ENCODE measurements at regions not wholly inside any gene's neighbourhood (a gene's known extent, or its start where the extent isn't known, plus 50 kb on each side); places are given as distances from the start of the nearest gene placed in this dataset.
A peak's percentile ranks its signal among the peaks of the same experiment; 100 is the strongest.

DNA sequence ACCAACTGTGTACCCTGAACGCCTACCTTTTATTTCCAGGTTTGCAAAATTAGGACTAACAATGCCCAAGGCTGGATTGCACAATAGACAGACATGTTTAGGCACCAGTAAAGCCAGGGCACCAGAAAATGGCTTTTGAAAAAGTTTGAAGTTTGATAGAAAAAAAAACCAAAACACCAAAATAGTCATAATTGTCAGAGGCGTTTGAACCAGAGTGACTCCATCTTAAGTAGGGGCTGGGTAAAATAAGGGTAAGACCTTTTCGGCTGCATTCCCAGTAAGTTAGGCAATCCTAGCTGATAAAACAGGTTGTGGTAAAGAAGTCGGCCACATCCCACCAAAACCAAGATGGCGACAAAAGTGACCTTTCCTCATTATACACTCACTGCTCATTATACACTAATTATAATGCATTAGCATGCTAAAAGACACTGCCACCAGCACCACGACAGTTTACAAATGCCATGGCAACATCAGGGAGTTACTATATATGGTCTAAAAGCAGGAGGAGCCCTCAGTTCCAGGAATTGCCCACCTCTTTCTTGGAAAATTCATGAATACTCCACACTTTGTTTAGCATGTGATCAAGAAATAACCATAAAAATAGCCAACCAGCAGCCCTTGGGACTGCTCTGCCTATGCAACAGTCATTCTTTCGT lies 71.2 kb upstream of the EPCAM start (continued):
- TF ChIP-seq SRSF1 (IDR thresholded peaks at IDR 0.05; ENCODE audit: low read depth, low read length) = no peak
- TF ChIP-seq RFX1 (IDR thresholded peaks at IDR 0.05) = peak; percentile 93
- TF ChIP-seq, protein P1, sequence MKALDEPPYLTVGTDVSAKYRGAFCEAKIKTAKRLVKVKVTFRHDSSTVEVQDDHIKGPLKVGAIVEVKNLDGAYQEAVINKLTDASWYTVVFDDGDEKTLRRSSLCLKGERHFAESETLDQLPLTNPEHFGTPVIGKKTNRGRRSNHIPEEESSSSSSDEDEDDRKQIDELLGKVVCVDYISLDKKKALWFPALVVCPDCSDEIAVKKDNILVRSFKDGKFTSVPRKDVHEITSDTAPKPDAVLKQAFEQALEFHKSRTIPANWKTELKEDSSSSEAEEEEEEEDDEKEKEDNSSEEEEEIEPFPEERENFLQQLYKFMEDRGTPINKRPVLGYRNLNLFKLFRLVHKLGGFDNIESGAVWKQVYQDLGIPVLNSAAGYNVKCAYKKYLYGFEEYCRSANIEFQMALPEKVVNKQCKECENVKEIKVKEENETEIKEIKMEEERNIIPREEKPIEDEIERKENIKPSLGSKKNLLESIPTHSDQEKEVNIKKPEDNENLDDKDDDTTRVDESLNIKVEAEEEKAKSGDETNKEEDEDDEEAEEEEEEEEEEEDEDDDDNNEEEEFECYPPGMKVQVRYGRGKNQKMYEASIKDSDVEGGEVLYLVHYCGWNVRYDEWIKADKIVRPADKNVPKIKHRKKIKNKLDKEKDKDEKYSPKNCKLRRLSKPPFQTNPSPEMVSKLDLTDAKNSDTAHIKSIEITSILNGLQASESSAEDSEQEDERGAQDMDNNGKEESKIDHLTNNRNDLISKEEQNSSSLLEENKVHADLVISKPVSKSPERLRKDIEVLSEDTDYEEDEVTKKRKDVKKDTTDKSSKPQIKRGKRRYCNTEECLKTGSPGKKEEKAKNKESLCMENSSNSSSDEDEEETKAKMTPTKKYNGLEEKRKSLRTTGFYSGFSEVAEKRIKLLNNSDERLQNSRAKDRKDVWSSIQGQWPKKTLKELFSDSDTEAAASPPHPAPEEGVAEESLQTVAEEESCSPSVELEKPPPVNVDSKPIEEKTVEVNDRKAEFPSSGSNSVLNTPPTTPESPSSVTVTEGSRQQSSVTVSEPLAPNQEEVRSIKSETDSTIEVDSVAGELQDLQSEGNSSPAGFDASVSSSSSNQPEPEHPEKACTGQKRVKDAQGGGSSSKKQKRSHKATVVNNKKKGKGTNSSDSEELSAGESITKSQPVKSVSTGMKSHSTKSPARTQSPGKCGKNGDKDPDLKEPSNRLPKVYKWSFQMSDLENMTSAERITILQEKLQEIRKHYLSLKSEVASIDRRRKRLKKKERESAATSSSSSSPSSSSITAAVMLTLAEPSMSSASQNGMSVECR (CRISPR knock-in tag; IDR thresholded peaks at IDR 0.05) = no peak
- TF ChIP-seq KLF1 (tag; IDR thresholded peaks at IDR 0.05) = peak; percentile 91
- no peak for TF ChIP-seq MTA3 (IDR thresholded peaks at IDR 0.05; ENCODE audit: borderline replicate concordance)
- no peak for TF ChIP-seq ZNF316 (IDR thresholded peaks at IDR 0.05)
- peak; percentile 95 for TF ChIP-seq PYGO2 (tag; IDR thresholded peaks at IDR 0.05)
- no peak for TF ChIP-seq ZNF174 (CRISPR knock-in tag; IDR thresholded peaks at IDR 0.05)
- no peak for TF ChIP-seq KHSRP (IDR thresholded peaks at IDR 0.05)
- TF ChIP-seq, protein P2, sequence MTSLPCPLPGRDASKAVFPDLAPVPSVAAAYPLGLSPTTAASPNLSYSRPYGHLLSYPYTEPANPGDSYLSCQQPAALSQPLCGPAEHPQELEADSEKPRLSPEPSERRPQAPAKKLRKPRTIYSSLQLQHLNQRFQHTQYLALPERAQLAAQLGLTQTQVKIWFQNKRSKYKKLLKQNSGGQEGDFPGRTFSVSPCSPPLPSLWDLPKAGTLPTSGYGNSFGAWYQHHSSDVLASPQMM (CRISPR knock-in tag; IDR thresholded peaks at IDR 0.05) = no peak
- TF ChIP-seq MEIS2 (IDR thresholded peaks at IDR 0.05; ENCODE audit: partially characterized antibody) = peak; percentile 54
- TF ChIP-seq, protein P3, sequence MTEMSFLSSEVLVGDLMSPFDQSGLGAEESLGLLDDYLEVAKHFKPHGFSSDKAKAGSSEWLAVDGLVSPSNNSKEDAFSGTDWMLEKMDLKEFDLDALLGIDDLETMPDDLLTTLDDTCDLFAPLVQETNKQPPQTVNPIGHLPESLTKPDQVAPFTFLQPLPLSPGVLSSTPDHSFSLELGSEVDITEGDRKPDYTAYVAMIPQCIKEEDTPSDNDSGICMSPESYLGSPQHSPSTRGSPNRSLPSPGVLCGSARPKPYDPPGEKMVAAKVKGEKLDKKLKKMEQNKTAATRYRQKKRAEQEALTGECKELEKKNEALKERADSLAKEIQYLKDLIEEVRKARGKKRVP (CRISPR knock-in tag; IDR thresholded peaks at IDR 0.05) = peak; percentile 86
- peak; percentile 49; the same call in 1 of the 2 replicates for TF ChIP-seq ZSCAN32 (CRISPR knock-in tag; IDR thresholded peaks at IDR 0.05)
- no peak for TF ChIP-seq KDM5B (IDR thresholded peaks at IDR 0.05; ENCODE audit: insufficient replicate concordance, low read depth, low read length)
- TF ChIP-seq ZNF239 (CRISPR knock-in tag; IDR thresholded peaks at IDR 0.05) = peak; percentile 93
- TF ChIP-seq RBM34 (IDR thresholded peaks at IDR 0.05; ENCODE audit: borderline replicate concordance, insufficient read depth, low read length) = no peak
- TF ChIP-seq, protein P4, sequence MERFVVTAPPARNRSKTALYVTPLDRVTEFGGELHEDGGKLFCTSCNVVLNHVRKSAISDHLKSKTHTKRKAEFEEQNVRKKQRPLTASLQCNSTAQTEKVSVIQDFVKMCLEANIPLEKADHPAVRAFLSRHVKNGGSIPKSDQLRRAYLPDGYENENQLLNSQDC (CRISPR knock-in tag; IDR thresholded peaks at IDR 0.05) = no peak
- no peak for TF ChIP-seq ZNF77 (CRISPR knock-in tag; IDR thresholded peaks at IDR 0.05)
- TF ChIP-seq CXXC5 (CRISPR knock-in tag; IDR thresholded peaks at IDR 0.05) = peak; percentile 95
- TF ChIP-seq ZNF212 (CRISPR knock-in tag; IDR thresholded peaks at IDR 0.05) = no peak; the same call in 1 of the 2 replicates
- peak; percentile 78; the same call in 1 of the 2 replicates for TF ChIP-seq POLR2H (tag; IDR thresholded peaks at IDR 0.05; ENCODE audit: low read depth)
- TF ChIP-seq JUND (IDR thresholded peaks at IDR 0.05; ENCODE audit: borderline replicate concordance, low read depth, low read length) = no peak
- peak; percentile 85; the same call in 2 of the 3 replicates for TF ChIP-seq JUND (tag; IDR thresholded peaks at IDR 0.05; ENCODE audit: borderline replicate concordance, low read depth, low read length)
- TF ChIP-seq, protein P5, sequence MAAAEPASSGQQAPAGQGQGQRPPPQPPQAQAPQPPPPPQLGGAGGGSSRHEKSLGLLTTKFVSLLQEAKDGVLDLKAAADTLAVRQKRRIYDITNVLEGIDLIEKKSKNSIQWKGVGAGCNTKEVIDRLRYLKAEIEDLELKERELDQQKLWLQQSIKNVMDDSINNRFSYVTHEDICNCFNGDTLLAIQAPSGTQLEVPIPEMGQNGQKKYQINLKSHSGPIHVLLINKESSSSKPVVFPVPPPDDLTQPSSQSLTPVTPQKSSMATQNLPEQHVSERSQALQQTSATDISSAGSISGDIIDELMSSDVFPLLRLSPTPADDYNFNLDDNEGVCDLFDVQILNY (CRISPR knock-in tag; IDR thresholded peaks at IDR 0.05) = no peak

Data from K562 (cell line).